ENCODE measurements at regions not wholly inside any gene's neighbourhood (a gene's known extent, or its start where the extent isn't known, plus 50 kb on each side); places are given as distances from the start of the nearest gene placed in this dataset.

- Histone ChIP-seq H3K9me3 (no peaks in the 10 kb centered on the region), H3K27me3 (replicated peaks; ENCODE audit: control insufficient read depth, insufficient read depth, low read length) (no peaks in the 10 kb centered on the region), H3K4me3 (ENCODE audit: low read depth, low read length) (no peak overlapping the region), H3K4me1 (no peaks in the 10 kb centered on the region), H3K36me3 (ENCODE audit: control insufficient read depth, insufficient read depth, low read length) (no peaks in the 10 kb centered on the region)
- intact Hi-C loops (cut with micrococcal nuclease; ENCODE audit: unreplicated experiment), result no loop called here
- DNase-seq, result no peak
- TF ChIP-seq CTCF (IDR thresholded peaks at IDR 0.05; ENCODE audit: insufficient read depth in 1 of 2, low read depth in 1 of 2, low read length in 1 of 2, severe bottlenecking in 1 of 2, unreplicated experiment in 1 of 2), result no peak
- Mint-ChIP-seq H3K4me1 (ENCODE audit: low read depth, unreplicated experiment) (no peaks in the 10 kb centered on the region), H3K27ac (ENCODE audit: unreplicated experiment) (no peak overlapping the region), H3K27me3 (ENCODE audit: insufficient read depth, unreplicated experiment) (no peaks in the 10 kb centered on the region), H3K9me3 (ENCODE audit: unreplicated experiment) (no peaks in the 10 kb centered on the region), H3K36me3 (ENCODE audit: insufficient read depth, unreplicated experiment) (no peaks in the 10 kb centered on the region), H3K4me3 (ENCODE audit: unreplicated experiment) (no peak overlapping the region)
- no TSS peak for BruUV-seq (replicated peaks)
- POLR2A ChIA-PET, result no interaction called here
- CTCF ChIA-PET, result no interaction called here
Observed at GRCh38 chr3:180177255-180177654, 140.5 kb upstream of the PEX5L start.

GRCh38 chr3:180179562-180179961, 142.8 kb upstream of the PEX5L start:
- H3K9me3 Mint-ChIP-seq (ENCODE audit: unreplicated experiment), result no peaks in the 10 kb centered on the region
- no peak for TF ChIP-seq CTCF (IDR thresholded peaks at IDR 0.05; ENCODE audit: insufficient read depth in 1 of 2, low read depth in 1 of 2, low read length in 1 of 2, severe bottlenecking in 1 of 2, unreplicated experiment in 1 of 2)
- Histone ChIP-seq H3K36me3 (ENCODE audit: control insufficient read depth, insufficient read depth, low read length) (no peaks in the 10 kb centered on the region), H3K4me3 (ENCODE audit: low read depth, low read length) (no peak overlapping the region), H3K27me3 (replicated peaks; ENCODE audit: control insufficient read depth, insufficient read depth, low read length) (no peaks in the 10 kb centered on the region), H3K4me1 (no peaks in the 10 kb centered on the region), H3K9me3 (no peaks in the 10 kb centered on the region)
- intact Hi-C loops (cut with micrococcal nuclease; ENCODE audit: unreplicated experiment), result no loop called here
- ChIA-PET POLR2A (no interaction called here), CTCF (no interaction called here)
- no peaks in the 10 kb centered on the region for H3K27me3 Mint-ChIP-seq (ENCODE audit: insufficient read depth, unreplicated experiment)
- H3K4me1 Mint-ChIP-seq (ENCODE audit: low read depth, unreplicated experiment), result no peaks in the 10 kb centered on the region
- DNase-seq, result no peak
- H3K27ac Mint-ChIP-seq (ENCODE audit: unreplicated experiment), result no peak overlapping the region
- no peaks in the 10 kb centered on the region for H3K36me3 Mint-ChIP-seq (ENCODE audit: insufficient read depth, unreplicated experiment)
- H3K4me3 Mint-ChIP-seq (ENCODE audit: unreplicated experiment), result no peak overlapping the region
- no TSS peak for BruUV-seq (replicated peaks)

- H3K36me3 Mint-ChIP-seq (ENCODE audit: insufficient read depth, unreplicated experiment), result no peaks in the 10 kb centered on the region
- BruUV-seq (replicated peaks), result no TSS peak
- no peak overlapping the region for H3K27ac Mint-ChIP-seq (ENCODE audit: unreplicated experiment)
- H3K9me3 Mint-ChIP-seq (ENCODE audit: unreplicated experiment), result no peaks in the 10 kb centered on the region
- H3K9me3 ChIP-seq, result no peaks in the 10 kb centered on the region
- no peak for DNase-seq
- TF ChIP-seq CTCF (IDR thresholded peaks at IDR 0.05; ENCODE audit: insufficient read depth in 1 of 2, low read depth in 1 of 2, low read length in 1 of 2, severe bottlenecking in 1 of 2, unreplicated experiment in 1 of 2), result no peak
- H3K4me1 Mint-ChIP-seq (ENCODE audit: low read depth, unreplicated experiment), result no peaks in the 10 kb centered on the region
- POLR2A ChIA-PET, result no interaction called here
- no peak overlapping the region for H3K4me3 Mint-ChIP-seq (ENCODE audit: unreplicated experiment)
- intact Hi-C loops (cut with micrococcal nuclease; ENCODE audit: unreplicated experiment), result no loop called here
- H3K27me3 Mint-ChIP-seq (ENCODE audit: insufficient read depth, unreplicated experiment), result no peaks in the 10 kb centered on the region
- no peaks in the 10 kb centered on the region for H3K36me3 ChIP-seq (ENCODE audit: control insufficient read depth, insufficient read depth, low read length)
- no peak overlapping the region for H3K4me3 ChIP-seq (ENCODE audit: low read depth, low read length)
- no peaks in the 10 kb centered on the region for H3K27me3 ChIP-seq (replicated peaks; ENCODE audit: control insufficient read depth, insufficient read depth, low read length)
- CTCF ChIA-PET, result no interaction called here
- no peaks in the 10 kb centered on the region for H3K4me1 ChIP-seq
Observed at GRCh38 chr3:180180795-180181194, 144.1 kb upstream of the PEX5L start.

All from Caco-2 (cell line).